ENCODE measurements at regions not wholly inside any gene's neighbourhood (a gene's known extent, or its start where the extent isn't known, plus 50 kb on each side); places are given as distances from the start of the nearest gene placed in this dataset.

GRCh38 chr15:81987628-81988027, 58.2 kb downstream of the MEX3B start:
- no peak overlapping the region for H3K27ac ChIP-seq
- TF ChIP-seq ZFX (IDR thresholded peaks at IDR 0.05), result no peak
- TF ChIP-seq, protein P1, sequence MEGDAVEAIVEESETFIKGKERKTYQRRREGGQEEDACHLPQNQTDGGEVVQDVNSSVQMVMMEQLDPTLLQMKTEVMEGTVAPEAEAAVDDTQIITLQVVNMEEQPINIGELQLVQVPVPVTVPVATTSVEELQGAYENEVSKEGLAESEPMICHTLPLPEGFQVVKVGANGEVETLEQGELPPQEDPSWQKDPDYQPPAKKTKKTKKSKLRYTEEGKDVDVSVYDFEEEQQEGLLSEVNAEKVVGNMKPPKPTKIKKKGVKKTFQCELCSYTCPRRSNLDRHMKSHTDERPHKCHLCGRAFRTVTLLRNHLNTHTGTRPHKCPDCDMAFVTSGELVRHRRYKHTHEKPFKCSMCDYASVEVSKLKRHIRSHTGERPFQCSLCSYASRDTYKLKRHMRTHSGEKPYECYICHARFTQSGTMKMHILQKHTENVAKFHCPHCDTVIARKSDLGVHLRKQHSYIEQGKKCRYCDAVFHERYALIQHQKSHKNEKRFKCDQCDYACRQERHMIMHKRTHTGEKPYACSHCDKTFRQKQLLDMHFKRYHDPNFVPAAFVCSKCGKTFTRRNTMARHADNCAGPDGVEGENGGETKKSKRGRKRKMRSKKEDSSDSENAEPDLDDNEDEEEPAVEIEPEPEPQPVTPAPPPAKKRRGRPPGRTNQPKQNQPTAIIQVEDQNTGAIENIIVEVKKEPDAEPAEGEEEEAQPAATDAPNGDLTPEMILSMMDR (conservative IDR thresholded peaks at IDR 0.05), result no peak

DNA sequence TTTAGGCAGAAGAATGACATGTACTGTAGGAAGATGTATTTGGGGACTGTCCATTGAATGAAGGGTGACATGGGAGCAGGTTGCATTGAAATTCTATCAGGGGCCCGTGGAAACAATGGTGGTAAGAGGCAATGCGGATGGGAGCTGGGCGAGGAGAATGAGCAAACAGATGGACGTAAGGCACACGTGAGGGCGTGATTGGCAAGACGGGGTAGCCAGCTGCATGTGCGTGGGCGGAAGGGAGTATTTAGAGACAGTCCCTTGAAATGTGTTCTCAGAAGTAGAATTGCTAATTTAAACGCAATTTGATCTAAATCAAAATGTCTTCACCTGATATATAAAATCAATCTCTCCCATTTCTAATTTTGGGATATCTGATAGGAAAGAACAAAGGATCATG, 62.3 kb downstream of the MEX3B start:
- no peak for TF ChIP-seq ZFX (IDR thresholded peaks at IDR 0.05)
- TF ChIP-seq, protein P1 (conservative IDR thresholded peaks at IDR 0.05), result no peak
- H3K27ac ChIP-seq, result no peak overlapping the region

DNA sequence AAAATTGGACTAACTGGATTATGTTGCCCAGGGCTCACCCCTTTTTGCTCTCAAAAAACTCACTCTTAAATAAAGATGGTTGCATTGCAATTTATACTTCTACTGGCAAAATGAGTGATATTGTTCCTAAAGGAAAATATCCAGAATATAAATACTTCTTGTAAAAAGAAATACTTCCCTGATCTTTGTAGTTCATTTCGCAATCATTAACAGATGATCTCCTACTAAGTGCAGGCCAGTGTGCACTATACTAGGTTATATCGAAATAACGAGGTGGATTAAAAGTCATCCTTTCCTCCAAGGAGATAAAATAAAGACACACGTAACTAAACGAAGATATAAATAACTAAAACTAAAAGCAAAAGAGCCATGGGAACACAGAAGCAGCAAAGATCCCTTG, 63.0 kb downstream of the MEX3B start:
- TF ChIP-seq, protein P1 (conservative IDR thresholded peaks at IDR 0.05), result no peak
- no peak for TF ChIP-seq ZFX (IDR thresholded peaks at IDR 0.05)
- H3K27ac ChIP-seq, result no peak overlapping the region

GRCh38 chr15:81981908-81982307, 63.9 kb downstream of the MEX3B start:
- no peak overlapping the region for H3K27ac ChIP-seq
- TF ChIP-seq ZFX (IDR thresholded peaks at IDR 0.05), result no peak
- TF ChIP-seq, protein P1 (conservative IDR thresholded peaks at IDR 0.05), result no peak

- TF ChIP-seq, protein P1 (conservative IDR thresholded peaks at IDR 0.05), result no peak
- no peak for TF ChIP-seq ZFX (IDR thresholded peaks at IDR 0.05)
- no peak overlapping the region for H3K27ac ChIP-seq
Measured at GRCh38 chr15:81977464-81977863, 68.4 kb downstream of the MEX3B start.

GRCh38 chr15:81968691-81969090, 77.1 kb downstream of the MEX3B start:
- no peak overlapping the region for H3K27ac ChIP-seq
- TF ChIP-seq ZFX (IDR thresholded peaks at IDR 0.05), result no peak
- TF ChIP-seq, protein P1 (conservative IDR thresholded peaks at IDR 0.05), result no peak

GRCh38 chr15:81966631-81967030, 79.2 kb downstream of the MEX3B start:
- H3K27ac ChIP-seq, result no peak overlapping the region
- TF ChIP-seq, protein P1 (conservative IDR thresholded peaks at IDR 0.05), result no peak
- TF ChIP-seq ZFX (IDR thresholded peaks at IDR 0.05), result no peak

All from C4-2B (cell line).